Ovary (tissue), 1 donor: ENCODE measurements at regions not wholly inside any gene's neighbourhood (a gene's known extent, or its start where the extent isn't known, plus 50 kb on each side); places are given as distances from the start of the nearest gene placed in this dataset.

Experiments
- EP300 ChIP-seq: sonication (generic); formaldehyde crosslinking; IDR thresholded peaks from one replicate; pipeline ENCODE4 v1.6.1; 2017; ENCODE audit warnings: antibody characterized with exemption
- POLR2A ChIP-seq: fragments of 450-650 bp; IDR thresholded peaks from one replicate; pipeline ENCODE4 v1.6.1; 2017; ENCODE audit warnings: antibody characterized with exemption, mild to moderate bottlenecking, moderate library complexity

DNA sequence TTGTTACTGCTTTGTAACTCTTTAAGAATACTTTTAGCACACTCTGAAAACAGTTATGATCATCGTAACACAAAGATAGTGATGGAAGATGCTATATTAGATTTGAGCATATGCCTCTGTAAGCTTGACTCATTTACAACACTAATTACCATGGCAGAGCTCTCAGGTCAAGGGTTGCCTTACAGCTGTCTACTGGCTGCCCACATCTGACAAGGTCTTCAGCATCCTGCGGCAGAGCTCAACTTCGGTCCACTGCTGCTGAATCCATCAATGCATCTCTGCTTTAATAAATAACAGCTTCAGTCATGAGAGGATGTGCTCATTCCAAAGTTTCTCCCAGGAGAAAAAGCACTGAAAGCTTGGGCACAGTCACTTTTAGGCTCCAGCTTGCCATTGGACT lies 449.4 kb downstream of the RASEF start:
- no peak for TF ChIP-seq EP300
- no peak for TF ChIP-seq POLR2A
